T47D (cell line): ENCODE measurements at regions not wholly inside any gene's neighbourhood (a gene's known extent, or its start where the extent isn't known, plus 50 kb on each side); places are given as distances from the start of the nearest gene placed in this dataset.

Source experiments
- DNase-seq, 2 experiments: peaks; one replicate each; pipeline versions ENCODE4 v3.0.0 to v3.0.0-alpha.2; 2011 to 2012; ENCODE audit warnings: low read depth in 1 of 2, low spot score in 1 of 2
- JUND ChIP-seq: IDR thresholded peaks from 2 replicates; pipeline ENCODE4 v1.6.1; 2012; ENCODE audit warnings: low read depth
- in situ Hi-C: cut with HindIII; loops from 2 replicates; pipeline ENCODE4 v1.10.0; 2016; ENCODE audit warnings: low sequenced_read_pairs, low pct_unique_long_range_greater_than_20kb

DNA sequence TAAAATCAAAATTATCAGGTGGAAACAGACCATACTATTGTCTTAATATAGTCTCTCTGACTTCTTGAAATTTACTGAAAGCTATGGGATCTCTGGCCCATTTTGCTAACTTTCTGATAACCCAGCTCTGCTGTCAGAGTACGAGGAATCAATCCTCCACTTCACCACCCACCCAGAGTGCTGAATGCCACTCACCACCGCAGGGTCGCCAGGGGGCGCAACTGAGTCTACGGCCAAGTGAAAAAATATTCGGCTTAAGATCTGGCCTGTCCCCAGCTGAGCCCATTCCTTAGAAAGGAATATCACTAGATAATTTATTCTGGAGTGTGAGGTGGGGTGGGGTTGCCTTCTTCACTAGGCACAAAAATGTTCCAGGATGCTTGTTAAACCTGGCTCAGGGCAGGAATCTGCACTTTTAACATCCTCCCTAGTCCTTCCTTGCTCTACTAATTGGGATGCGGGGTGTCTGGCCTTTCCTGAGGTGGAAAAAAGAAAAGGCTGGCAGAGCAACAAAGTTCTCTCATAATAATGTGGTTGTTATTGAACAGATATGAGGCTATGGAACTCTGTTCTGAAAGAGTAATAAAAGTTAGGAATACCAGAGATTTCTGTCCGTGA, 520.6 kb downstream of the MFSD1 start:
- peak in 1 of 2 experiments; percentile 41 for DNase-seq
- in situ Hi-C loops, result no loop called here
- TF ChIP-seq JUND, result no peak

DNA sequence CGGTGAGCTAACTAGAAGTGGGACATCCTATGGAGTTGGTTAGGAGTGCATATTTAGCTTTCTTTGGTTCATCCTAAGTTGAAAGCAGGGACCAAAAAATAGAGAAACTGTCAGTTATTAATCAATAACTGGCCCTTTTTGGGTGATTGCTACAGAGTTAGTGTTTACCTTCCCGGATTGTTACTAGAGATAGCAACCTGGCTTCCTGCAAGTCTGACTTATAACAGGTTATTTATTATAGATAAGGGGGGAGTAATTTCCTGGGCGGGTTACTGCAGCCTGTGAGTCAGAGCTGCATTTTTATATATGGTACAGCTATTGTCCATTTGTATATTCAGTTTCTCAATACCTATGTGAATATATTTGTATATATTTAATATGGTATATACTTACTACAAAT, 522.0 kb downstream of the MFSD1 start:
- in situ Hi-C loops, result no loop called here
- TF ChIP-seq JUND, result no peak
- DNase-seq, result no peak

DNA sequence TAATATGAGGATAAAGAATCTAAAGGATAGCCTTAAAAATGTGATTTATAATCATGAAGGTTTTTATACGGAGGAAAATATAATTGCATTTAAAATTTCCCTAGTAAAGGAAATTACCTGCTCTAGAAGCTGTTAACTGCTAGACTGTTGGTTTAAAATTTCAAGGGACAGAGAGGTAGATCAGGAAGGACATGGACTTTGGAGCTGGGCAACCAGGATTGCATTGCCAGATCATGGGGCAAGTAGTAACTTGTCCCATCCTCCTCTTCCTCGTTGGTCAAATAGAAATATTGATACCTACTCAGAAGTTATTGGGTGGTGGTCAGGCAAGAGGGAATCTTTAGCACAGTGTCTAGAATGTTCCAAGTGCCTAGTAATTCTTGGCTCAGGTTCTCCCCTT, 525.1 kb downstream of the MFSD1 start:
- TF ChIP-seq JUND, result no peak
- in situ Hi-C loops, result no loop called here

DNA sequence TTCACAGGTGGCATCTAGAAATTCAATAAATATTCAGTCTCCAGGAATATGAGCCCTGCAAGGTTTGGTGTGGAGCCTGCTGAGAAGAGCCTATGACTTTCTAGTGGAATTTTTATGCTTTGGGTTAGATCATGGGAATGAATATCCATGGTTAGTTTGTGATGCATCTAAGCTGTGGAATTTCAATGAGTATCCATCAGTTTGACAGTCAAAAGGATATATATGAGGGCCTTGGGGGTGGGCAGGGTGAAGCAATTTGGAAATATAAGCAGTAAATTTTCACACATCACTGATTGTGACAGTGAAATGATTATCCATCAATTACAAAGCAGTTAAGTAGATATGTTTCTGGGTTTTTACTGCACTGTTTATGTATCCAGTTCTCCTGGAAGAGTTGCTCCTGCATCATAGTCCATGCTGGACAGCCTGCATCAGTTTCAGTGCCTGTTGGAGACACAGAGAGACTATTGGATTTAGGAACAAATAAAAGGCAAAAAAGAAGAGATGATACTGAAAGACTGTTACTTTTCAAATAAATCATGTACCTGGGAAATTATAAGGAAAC, 530.8 kb downstream of the MFSD1 start:
- in situ Hi-C loops, result no loop called here
- TF ChIP-seq JUND, result no peak
- DNase-seq, result no peak

More for the DNA sequence above, 525.1 kb downstream of the MFSD1 start:
- DNase-seq, result no peak

DNA sequence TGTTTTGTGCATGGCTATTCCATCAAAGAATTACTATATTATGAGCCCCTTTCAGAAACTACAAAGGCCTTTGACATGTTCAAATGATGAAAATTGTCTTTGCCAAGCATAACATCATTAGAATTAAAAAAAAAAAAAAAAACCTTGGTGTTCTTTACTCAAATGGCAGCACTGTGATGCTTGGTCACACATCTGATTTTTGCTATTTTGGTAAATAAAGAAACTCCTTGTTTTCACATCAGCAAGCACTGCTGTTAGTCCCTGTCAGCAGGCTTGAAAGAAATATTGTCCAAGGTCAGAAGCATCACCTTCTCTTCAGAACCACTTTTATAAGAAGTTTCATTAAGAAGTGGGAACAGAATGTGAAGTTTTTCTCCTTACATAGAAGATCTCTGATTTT, 537.3 kb downstream of the MFSD1 start:
- in situ Hi-C loops, result no loop called here
- TF ChIP-seq JUND, result no peak

DNA sequence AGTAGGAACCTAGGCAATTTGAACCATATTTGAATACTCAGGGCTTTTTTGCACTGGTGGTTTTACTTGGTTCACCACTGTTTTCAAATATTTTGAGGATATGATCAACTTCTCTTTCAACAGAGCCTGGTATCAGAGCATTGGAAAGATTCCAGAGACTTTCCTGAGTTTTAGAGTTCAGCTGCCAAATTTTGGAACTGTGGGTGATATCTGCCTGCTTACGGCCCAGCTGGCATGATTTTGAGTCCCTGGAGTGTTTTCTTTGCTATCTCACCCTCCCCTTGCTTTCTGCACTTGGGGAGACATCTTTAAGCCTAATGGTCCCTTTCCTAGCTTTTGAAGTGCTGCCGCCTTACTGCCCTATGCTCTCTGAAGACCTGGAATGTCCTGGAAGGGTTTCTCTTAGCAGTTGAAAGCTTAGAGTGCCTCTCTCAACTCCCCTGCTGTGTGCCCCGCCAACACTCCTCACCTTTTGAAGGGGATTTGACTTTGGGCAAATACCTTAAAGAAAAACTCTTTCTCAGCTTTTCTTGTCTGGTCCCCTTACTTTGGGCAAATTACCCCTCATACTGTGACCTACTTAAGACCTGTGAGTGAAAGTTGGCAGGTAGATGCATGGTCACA, 539.1 kb downstream of the MFSD1 start:
- no peak for TF ChIP-seq JUND
- in situ Hi-C loops, result no loop called here
- no peak for DNase-seq

More for the DNA sequence above, 537.3 kb downstream of the MFSD1 start:
- DNase-seq, result no peak

DNA sequence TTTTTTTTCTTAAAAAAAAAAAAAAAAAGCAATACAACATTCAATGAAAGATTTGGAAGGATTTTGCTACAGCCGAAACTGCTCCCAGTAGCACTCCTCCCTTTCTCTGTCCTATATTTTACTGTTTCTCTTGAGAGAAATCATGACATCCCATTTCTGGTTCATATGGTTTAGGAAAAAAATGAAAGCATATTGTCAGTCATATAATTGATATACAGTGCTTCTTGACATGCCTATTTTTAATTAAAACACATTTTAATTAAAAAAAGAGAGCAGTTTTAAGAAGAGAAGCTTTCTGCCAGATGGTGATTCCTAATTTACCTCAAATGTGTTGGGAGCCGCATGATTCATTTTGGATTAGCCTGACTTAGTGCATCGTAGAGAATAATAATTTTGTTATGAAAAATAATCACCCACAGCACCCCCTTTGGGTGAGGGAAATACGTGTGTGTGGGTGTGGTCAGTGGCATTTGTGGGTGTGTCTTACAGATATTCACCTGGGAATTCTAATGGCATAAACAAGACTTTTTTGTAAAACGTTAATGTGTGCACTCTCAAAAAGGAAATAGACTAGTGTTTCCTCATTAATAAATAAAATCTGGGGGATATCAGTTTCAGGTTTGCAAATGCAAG, 544.5 kb downstream of the MFSD1 start:
- no peak for TF ChIP-seq JUND
- no peak for DNase-seq
- in situ Hi-C loops, result no loop called here

DNA sequence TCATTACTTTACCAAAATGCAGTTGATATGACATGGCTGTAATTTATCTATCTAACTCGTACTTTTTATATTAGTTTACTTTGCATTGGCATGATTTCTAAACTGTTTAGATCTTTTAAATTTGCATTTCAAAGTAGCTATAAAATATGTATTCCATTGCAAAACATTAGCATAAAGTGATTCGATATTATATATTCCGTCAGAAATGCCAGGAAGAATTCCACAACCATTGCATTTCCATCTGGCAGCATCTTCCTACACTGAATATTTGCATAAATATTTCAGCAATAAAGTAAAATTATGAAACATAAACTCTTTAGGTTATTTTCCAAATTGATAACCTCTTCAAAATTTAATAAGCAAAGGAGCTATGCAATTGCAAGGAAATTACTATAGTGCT, 546.6 kb downstream of the MFSD1 start:
- no peak for DNase-seq
- in situ Hi-C loops, result no loop called here
- no peak for TF ChIP-seq JUND

DNA sequence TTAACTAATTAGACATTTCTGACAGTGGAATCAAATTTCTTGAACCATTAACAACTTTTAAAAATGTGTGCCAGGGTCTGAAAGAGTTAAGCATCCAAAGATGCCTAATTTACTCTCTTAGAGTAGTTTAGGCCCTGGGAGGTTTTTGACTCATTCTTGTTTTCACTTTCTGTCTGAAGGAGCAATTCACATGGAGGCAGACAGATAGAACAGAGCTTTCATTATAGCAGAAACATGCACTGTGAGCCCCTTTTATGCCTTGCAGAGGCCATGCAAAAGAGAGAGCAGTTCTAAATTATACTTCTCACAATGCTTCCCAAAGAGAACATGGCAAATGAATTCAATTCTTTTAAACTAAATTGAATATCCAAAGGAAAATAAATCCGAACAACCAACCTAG, 554.8 kb downstream of the MFSD1 start:
- in situ Hi-C loops, result no loop called here
- no peak for DNase-seq
- TF ChIP-seq JUND, result no peak

DNA sequence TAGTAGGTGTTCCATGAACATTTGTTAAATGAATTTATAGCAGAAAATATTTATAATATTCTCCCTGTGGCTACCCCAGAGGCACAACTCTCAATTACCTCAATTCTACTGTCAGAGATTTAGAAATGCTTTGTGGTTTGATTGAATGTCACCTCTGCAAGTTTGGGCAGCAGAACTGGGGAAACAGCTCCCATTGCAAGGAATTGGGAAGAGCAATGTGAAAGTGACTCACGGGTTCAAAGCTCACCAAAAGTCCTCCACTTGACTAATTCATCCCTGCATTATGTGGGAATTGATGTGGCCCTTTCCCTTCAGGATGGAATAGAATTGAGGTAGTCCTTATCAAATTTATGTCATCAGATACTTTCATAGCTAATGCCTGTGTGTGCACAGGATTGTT, 562.7 kb downstream of the MFSD1 start:
- in situ Hi-C loops, result no loop called here
- no peak for DNase-seq
- TF ChIP-seq JUND, result no peak

DNA sequence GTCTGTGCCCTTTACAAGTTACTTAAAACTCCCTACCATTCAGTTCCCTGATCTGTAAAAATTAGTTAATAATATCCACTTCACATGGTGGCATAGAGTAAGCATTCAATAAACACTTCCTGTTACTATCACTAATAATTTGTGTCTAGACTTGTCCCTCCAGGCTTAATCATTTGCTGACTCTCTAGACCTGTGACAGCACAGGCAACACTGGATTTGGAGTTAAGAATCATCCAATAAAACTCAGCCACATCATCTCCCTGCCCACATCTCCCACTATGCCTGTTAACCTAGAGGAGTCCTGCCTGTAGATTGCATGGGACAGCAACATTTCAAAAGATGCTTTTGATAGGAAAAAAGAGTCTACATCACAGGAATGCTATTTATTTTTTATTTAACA, 564.6 kb downstream of the MFSD1 start:
- no peak for DNase-seq
- in situ Hi-C loops, result no loop called here
- no peak for TF ChIP-seq JUND

DNA sequence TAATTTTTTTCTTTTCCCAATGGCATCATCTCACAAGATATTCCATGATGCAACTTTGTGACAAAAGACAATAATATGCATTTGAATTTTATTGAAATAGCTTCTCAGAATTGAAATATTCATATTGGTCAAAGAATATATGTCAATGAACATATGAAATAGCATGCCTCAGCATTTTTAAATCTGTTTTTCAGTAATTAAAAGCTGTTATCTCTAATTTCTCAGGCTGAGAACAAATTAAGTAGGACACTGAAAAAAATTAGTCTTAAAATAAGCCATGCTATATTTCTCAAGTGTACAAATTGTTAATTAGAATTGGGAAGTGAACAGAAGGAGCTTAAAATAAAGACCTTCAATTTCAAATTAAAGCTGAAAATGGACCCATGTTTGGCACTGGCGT, 570.1 kb downstream of the MFSD1 start:
- TF ChIP-seq JUND, result no peak
- DNase-seq, result no peak
- in situ Hi-C loops, result no loop called here
